GM21528 (cell line): ENCODE measurements at regions not wholly inside any gene's neighbourhood (a gene's known extent, or its start where the extent isn't known, plus 50 kb on each side); places are given as distances from the start of the nearest gene placed in this dataset.
"Not testable (repeated sequence)": the region's sequence is repeated elsewhere in the genome, so short reads cannot be mapped to it uniquely, and the experiment has no call there.

Experiments
- ATAC-seq: cut with Tn5 transposase; IDR thresholded peaks from one replicate; pipeline ENCODE4 v1.9.1; 2021; ENCODE audit warnings: mild to moderate bottlenecking, moderate library complexity; ENCODE audit not compliant: unreplicated experiment, low FRiP score

DNA sequence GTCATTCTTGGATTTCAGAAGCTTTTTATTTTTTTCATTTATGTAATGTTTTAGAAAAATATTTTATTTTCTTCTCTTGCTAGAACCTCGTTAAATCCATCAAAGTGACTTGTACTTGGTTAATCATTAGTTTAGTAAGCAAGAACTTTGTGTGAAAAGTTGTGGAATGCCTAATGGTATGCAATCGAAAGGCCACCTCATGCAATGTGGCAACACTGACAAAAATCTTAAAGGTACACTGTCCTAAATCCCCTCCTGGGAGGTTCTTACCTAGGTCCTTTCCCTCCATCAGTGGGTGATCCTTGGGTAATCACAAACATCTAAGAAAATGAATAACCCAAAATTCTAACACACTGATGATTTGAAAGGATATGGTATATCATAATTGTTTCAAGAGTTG is 304.2 kb downstream of the DNAH5 start:
- ATAC-seq: no peak

DNA sequence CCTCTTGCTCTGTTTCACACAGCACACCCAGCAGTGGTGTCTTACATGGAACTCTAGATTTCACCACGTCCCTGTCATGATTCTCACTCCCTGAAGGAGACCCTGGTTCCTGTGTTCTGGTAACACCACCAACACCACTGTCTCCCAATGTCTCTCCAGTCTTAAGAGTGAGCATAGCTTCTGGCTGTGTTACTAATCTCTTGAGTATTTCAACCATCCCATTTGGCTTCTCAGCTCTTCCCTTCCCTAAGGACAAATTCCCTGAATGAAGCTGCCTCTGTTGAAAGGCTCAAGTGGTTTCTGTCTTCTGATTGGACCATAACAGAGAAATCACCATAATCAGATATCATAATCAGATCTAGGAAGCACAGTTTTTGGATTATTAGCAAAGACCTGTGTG is 311.8 kb downstream of the DNAH5 start:
- no peak for ATAC-seq

DNA sequence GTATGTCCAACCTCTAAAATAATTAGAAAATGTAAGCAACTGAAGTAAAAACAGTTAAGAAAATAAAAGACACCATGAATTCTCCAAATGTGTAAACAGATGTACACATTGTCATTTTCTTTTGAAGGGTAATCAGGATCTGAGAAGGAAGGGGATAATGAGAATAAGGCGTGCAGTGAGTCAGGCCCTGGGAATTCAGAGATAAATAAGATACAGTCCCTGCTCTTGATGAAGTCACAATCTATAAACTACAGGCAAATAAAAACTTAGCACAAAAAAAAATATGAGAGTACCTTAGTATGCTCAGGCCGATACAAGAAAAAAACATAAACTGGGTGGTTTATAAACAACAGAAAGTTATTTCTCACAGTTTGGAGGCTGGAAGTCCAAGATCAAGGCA is 315.3 kb downstream of the DNAH5 start:
- ATAC-seq: no peak

DNA sequence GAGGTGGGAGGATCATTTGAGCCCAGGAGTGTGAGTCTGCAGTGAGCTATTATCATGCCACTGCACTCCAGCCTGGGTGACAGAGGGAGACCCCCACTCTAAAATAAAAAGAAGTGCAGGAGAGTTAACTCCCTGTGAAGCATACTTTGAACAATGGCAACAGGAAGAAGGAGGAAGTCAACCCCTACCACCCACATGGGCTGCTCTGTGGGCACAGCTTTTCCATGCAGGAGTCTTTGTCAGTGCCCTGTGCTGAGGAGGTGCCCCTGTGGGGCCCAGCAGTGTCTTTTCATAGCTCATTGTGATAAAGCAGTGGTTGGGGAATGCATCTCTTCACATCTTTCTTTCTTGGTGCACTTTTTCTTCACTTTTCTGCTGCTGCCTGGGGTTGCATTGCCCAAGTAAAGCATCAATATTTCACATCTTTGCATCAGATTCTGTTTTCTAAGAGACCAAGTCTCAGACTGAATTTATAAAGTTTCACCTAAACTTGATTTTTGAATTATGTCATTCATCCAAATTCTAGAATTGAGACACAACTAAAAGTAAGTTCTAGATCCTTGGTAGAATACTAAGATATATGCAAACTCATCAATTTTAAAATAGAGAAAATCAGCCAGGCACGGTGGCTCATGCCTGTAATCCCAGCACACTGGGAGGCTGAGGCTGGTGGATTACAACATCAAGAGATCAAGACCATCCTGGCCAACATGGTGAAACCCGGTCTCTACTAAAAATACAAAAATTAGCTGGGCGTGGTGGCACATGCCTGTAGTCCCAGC is 316.6 kb downstream of the DNAH5 start:
- ATAC-seq: no peak

DNA sequence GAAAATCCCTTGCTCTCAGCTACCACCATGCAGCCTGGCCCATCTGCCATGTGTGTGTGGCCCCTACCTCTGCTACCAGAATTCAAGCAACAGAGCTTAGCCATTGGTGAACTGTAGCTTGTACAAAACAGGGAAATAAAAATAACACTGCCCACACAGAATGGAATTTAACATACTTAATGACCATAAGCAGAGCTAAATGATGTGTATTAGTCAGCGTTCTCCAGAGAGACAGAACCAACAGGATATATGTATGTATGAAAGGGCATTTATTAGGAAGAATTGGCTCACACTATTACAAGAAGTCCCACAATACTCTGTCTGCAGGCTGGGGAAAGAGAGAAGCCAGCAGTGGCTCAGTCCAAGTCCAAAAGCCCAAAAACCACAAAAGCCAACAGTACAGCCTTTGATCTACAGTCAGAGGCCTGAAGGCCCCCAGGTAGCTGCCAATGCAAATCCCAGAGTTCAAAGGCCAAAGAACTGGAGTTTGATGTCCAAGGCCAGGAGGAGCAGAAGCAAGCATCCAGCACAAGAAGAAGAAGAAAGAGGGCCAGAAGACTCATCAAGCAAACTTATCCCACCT is 318.8 kb downstream of the DNAH5 start:
- no peak for ATAC-seq

DNA sequence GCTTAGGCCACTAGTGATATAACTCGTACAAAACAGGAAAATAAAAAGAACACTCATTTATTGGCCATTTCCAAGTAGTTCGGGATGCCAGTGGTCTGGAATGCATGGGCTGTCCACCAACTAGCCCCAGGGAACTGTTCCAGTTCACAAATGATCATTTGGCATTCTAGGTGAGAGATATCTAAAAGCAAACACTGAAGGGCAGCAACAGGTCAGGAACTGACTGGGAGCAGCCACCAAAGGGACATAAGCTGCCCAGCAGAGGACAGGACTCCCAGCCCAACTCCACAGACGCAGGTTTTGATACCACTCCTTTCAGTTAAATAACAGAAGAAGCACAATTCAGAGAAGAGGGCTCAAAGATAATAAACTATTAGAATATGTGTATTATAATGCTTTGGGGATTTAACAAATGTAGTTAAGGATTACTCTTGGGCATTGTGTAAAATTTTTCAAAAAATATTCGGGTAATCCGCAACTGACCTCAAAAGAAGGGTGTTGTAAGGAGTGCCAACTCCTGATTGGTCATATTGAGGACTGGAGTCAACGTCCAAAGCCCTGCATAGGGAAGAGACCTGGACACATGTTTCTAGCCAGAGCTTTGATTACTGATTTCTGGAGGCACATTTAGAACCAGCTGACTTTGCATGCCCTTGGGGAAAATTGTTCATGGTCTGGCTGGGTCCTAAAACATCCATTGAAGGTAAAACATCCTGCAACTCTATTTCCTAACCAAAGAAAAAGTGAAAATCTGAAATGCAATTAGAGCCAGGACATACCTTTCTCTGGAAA is 320.0 kb downstream of the DNAH5 start:
- no peak for ATAC-seq

DNA sequence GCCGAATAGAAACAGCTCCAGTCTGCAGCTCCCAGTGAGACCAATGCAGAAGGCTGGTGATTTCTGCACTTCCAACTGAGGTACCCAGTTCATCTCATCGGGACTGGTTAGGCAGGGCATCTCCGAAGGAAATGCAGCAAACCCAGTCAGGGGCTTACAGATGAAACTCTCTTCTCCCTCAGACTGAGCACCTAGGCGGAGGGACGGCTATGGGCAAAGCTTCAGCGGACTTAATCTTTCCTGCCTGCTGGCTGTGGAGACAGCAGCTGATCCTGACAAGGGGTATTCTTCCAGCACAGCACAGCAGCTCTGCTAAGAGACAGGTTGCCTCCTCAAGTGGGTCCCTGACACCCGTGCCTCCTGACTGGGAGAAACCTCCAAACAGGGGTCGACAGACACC is 330.9 kb downstream of the DNAH5 start:
- ATAC-seq: no peak

DNA sequence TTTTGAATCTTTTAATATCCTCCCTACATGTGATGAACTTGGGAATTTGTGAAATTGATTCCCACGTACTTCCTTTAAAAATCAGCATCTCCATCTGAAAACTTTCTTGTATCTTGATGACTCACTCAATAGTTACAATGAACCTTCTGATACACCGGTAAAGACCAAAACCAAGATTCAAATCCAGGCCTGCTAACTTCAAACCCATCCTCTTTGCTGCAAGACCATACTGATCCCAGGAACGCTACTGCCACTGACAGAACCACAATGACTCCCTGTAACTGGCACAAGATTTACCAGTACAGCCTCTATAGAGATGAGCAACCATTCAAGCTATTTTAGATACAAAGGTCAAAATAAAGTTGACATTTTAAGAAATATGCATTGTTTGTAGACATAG is 332.9 kb downstream of the DNAH5 start:
- no peak for ATAC-seq

DNA sequence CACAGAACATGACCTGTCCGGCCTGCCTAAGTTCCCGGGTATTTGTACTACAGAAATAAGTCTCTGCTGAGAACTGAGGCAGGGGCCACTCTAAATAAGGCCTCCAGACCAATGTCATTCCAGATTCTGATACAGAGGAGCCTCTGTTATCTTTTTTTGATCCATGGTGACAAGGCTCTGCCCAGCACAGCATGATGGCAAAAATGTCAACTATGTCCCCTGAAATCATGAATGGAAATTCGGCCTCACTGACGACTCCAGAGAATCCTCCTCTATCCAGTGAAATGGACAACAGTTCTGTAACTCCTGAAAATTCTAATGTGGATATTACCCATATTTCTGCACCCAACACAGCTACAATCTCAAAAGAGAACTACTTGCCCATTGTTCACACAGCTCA is 335.0 kb downstream of the DNAH5 start:
- ATAC-seq: no peak

DNA sequence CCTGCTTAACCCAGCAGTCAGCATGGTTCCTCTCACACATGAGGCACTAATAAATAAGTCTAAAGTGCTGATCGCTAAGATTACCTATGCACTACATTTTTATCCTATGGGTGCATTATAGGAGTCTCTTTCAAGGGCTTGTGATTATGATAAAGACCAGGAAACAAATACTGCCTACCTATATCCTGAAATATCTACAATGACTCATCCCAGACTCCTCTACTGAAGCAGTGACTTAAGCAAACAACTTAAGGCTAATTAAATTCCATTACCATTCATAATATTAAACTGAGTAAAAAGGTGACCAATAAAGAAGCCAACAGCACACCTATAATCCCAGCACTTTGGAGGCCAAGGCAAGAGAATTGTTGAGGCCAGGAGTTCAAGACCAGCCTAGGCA is 338.4 kb downstream of the DNAH5 start:
- no peak for ATAC-seq

DNA sequence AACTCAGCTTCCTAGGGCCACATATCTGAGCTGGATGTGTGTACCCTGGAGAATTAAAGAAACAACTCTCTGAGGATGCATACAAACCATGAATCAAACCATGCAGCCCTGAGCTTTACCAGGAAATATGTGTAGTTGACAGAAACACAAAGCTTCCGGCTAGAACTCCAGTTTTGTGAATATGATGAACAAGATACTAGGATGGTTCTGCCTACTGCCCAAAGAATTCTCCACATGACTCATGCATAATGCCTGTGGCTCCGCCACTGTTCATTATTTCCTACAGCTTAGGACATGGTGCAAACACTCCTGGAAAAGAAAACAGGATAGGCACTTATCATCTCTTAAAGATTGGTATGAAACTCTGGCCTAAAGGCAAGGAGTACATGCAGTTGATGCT is 343.4 kb downstream of the DNAH5 start:
- ATAC-seq: no peak

DNA sequence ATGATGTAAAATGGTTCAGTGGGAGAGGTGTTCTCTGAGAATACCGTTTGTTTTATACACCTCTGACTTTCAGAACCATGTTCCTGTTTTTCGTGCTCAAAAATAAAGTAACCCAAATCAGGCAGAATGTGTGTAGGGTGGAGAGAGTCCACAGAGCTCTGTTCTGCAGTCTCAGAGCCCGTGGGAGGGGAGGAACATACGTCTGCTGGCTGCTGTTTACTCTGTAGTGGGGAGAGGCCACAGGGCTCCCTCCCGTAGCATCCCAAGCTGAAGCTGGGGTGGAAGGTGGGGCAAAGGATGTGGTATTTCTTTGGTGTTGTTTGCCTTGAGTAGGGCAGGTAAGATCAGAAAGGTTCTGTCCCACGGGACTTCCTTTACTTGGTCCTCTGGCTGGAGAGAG is 348.5 kb downstream of the DNAH5 start:
- ATAC-seq: no peak

DNA sequence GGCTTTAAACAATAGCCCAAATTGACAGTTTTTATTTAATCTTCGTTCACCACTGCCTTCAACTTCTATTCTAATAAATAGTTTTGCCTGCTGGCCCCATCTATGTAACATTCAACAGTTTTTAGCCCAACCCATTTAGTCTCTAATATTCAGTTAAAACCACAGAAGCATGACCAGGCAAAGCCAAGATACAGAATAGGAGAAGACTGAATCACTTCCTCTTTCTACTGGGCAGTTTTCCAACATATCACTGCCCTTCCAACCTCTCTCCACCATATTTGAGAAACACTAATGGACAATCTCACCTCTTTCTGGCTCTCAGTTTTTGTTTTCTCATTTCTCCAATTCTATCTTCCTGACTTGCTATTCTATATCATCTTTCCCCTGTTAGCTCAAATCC is 352.9 kb downstream of the DNAH5 start:
- no peak for ATAC-seq

DNA sequence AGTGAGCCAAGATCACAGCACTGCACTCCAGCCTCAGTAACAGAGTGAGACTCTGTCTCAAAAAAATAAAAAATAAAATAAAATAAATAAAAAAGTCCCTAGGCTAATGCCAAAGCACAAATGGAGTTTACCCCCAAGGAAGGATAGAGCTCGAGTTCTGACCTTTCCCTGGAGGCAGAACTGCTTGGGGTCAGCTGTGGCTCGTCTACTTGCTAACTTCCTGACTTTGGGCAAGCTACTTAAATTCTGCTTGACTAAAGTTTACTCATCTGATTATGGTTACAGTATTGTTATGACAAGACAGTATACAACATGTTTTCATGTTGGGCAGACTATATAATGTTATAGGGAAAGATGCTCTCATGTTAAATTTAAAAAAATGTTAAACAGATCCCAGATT is 359.2 kb downstream of the DNAH5 start:
- ATAC-seq: no peak

DNA sequence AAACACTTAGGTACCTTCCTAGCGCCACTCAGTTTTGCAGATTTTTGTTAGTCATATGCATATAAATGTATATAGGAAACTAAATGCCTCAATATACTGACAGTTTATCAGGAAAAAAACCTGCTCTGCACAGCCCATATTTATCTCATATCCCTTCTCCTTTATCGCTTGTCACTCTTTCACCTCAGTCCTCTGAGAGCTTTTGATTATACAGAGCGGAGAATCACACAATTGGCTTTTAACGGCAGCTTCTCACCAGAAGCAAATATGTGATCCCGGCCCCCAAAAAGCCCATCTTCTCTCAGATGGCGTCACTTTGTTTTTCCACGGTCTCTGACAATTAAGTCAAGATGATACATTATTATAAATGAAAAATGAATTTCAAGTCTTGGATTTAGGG is 362.6 kb downstream of the DNAH5 start:
- ATAC-seq: no peak

DNA sequence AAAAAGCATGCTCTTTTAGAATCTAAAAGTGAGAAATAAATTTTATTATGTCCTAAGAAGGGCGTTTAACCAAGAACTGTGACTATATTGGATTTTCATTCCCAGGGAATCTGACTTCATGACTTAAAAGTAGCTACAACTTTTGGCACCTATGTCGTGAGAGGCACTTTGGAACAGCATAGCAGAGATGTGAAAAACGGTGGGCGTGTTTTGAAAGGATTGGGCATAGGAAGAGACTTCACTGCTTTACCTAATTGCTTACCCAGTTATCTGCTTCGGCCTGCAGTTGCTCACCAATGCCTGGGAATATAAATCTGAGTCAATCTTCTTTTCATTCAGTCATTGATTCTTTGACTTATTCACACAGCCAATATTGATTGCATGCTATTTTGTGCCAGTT is 363.4 kb downstream of the DNAH5 start:
- ATAC-seq: no peak

DNA sequence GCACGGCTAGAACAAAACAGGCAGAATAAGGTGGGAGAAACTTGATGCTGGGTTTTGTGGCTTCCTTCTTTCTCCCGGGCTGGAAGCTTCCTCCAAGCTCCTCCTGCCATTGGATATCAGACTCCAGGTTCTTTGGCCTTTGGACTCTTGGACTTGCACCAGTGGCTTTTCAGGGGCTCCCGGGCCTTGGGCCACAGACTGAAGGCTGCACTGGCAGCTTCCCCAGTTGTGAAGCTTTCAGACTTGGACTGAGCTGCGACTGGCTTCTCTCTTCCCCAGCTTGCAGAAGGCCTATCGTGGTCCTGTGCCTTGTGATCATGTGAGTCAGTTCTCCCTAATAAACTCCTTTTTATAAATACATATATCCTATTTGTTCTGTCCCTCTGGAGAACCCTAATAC is 364.4 kb downstream of the DNAH5 start:
- no peak for ATAC-seq

DNA sequence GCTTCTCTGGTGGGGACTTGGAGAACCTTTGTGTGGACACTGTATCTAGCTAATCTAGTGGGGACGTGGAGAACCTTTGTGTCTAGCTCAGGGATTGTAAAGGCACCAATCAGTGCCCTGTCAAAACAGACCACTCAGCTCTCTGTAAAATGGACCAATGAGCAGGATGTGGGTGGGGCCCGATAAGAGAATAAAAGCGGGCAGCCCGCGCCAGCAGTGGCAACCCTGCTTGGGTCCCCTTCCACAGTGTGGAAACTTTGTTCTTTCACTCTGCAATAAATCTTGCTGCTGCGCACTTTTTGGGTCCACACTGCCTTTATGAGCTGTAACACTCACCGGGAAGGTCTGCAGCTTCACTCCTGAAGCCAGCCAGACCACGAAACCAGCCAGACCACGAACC is 365.4 kb downstream of the DNAH5 start:
- not testable (repeated sequence) for ATAC-seq

DNA sequence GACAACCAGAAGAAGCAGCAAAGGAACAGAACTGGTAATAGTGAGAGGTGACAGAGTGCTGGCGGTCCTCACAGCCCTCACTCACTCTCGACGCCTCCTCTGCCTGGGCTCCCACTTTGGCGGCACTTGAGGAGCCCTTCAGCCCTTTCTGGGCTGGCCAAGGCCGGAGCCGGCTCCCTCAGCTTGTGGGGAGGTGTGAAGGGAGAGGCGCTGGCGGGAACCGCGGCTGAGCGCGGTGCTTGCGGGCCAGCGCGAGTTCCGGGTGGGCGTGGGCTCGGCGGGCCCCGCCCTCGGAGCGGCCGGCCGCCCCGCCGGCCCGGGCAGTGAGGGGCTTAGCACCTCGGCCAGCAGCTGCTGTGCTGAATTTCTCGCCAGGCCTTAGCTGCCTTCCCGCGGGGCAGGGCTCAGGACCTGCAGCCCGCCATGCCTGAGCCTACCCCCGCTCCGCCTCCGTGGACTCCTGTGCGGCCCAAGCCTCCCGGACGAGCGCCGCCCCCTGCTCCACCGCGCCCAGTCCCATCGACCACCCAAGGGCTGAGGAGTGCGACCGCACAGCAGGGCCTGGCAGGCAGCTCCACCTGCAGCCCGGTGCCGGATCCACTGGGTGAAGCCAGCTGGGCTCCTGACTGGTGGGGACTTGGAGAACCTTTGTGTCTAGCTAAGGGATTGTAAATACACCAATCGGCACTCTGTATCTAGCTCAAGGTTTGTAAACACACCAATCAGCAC is 366.0 kb downstream of the DNAH5 start:
- ATAC-seq: not testable (repeated sequence)

DNA sequence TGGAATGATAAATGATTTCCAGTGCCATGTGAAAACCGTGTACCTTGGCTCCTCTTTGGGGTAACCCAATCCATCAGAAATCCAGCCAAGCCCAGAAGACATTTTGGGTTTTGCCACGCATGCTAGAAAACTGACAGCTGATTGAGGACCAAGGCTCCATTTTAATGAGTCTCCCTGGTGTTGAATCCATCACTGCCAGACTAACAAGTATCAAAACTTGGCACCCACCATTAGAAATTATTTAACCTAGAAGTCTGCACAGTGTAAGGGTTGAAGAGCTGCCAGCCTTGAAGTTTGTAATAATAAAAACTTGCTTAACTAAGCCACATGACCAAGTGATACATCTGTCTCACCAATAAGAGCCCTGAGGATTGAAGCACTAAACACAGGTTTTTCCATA is 369.9 kb downstream of the DNAH5 start:
- no peak for ATAC-seq

DNA sequence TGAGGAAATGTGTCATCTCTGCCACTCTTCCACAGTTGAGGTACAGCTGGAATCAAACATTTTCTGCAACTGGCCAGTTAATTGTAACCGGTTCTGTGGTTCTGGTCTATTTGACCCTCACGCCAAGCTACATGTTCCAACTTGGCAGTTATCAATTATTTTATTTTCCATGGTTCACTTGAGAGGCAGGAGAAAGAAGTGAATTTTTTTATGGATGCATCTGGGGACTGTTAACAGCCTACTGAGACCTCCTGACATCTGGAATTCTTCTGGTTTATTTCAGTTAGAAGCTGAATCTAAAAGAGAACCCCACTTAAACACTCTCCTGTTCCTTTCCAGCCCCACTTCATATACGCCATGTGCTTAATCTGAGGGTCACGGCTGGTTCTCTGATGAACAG is 372.3 kb downstream of the DNAH5 start:
- no peak for ATAC-seq
